ENCODE measurements at regions not wholly inside any gene's neighbourhood (a gene's known extent, or its start where the extent isn't known, plus 50 kb on each side); places are given as distances from the start of the nearest gene placed in this dataset.
"Not testable (repeated sequence)": the region's sequence is repeated elsewhere in the genome, so short reads cannot be mapped to it uniquely, and the experiment has no call there.

DNA sequence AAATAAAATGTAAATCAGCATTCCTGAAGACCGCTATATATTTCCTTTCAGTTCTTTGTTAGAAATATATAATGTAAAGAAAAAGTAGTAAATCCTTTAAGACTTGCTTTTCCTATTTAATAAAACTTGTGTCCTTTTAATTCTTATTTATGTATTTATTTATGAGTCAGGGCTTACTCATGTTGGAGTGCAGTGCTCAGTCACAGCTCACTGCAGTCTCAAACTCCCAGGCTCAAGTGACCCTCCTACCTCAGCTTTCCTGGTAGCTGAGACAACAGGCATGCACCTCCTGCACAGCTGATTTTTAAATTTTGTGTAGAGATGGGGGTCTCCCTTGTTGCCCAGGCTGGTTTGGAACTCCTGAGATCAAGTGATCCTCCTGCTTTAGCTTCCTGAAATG, 724.5 kb downstream of the ANKRD7 start:
- DNase-seq (ENCODE audit: low read depth, low spot score) (no peak), FAIRE-seq (no peak), ATAC-seq (no peak)
- Histone ChIP-seq H3K4me3 (no peak overlapping the region), H3K9ac (ENCODE audit: control insufficient read depth, insufficient read depth, low read length) (no peak overlapping the region), H3K27ac (ENCODE audit: control insufficient read depth, insufficient read depth) (no peak overlapping the region), H3K4me1 (ENCODE audit: control insufficient read depth, insufficient read depth, low read length) (no peaks in the 10 kb centered on the region), H3K4me2 (ENCODE audit: control insufficient read depth, insufficient read depth) (no peak overlapping the region), H3K27me3 (replicated peaks in 1 of 2; ENCODE audit: control insufficient read depth in 2 of 2, insufficient read depth in 2 of 2, low read length in 1 of 2) (no peaks in the 10 kb centered on the region), H2AFZ (ENCODE audit: control insufficient read depth, low read depth, low read length) (no peak overlapping the region), H3K36me3 (ENCODE audit: control insufficient read depth in 2 of 2, insufficient read depth in 2 of 2, low read length in 1 of 2) (no peaks in the 10 kb centered on the region), H4K20me1 (ENCODE audit: control insufficient read depth, insufficient read depth) (no peaks in the 10 kb centered on the region), H3K9me3 (replicated peaks; ENCODE audit: control insufficient read depth, insufficient read depth, low read length) (no peaks in the 10 kb centered on the region), H3K79me2 (ENCODE audit: control insufficient read depth, insufficient read depth, low read length) (no peaks in the 10 kb centered on the region)
- CTCF ChIA-PET: no interaction called here
- in situ Hi-C loops (cut with MboI) (no loop called here), intact Hi-C loops (cut with micrococcal nuclease; ENCODE audit: unreplicated experiment) (no loop called here)
- no peak for TF ChIP-seq BMI1 (IDR thresholded peaks at IDR 0.05; ENCODE audit: borderline replicate concordance)
- no peak for TF ChIP-seq ZNF217 (IDR thresholded peaks at IDR 0.05)
- TF ChIP-seq MYB (IDR thresholded peaks at IDR 0.05; ENCODE audit: borderline replicate concordance, low read depth, low read length): no peak
- no peak for TF ChIP-seq EGR1 (IDR thresholded peaks at IDR 0.05; ENCODE audit: borderline replicate concordance in 1 of 2, low read depth in 2 of 2, low read length in 2 of 2)
- no peak for TF ChIP-seq ASH2L (IDR thresholded peaks at IDR 0.05; ENCODE audit: borderline replicate concordance, low read depth)
- TF ChIP-seq ZNF384 (IDR thresholded peaks at IDR 0.05; ENCODE audit: borderline replicate concordance, low read depth, low read length): no peak
- no peak for TF ChIP-seq MEF2A (IDR thresholded peaks at IDR 0.05; ENCODE audit: insufficient read depth, low read depth, low read length)
- no peak for TF ChIP-seq SP1 (IDR thresholded peaks at IDR 0.05; ENCODE audit: low read depth, low read length)
- TF ChIP-seq FOXK2 (IDR thresholded peaks at IDR 0.05): no peak
- BruUV-seq (replicated peaks): no TSS peak
- POLR2A ChIA-PET: no interaction called here
- 0% methylated on average over 1 of the region's 1 CpG for WGBS (ENCODE audit: insufficient coverage, insufficient replicate concordance, low lambda C conversion rate, missing lambda C conversion rate)
- RAD21 ChIA-PET (ENCODE audit: unreplicated experiment): no interaction called here
- SMC1A ChIA-PET (ENCODE audit: uncharacterized antibody, unreplicated experiment): interaction anchor here (0.7 kb wide), 1 partner anchor 228 kb away, joined by 3 read pairs; no protein-coding TSS in a partner anchor

DNA sequence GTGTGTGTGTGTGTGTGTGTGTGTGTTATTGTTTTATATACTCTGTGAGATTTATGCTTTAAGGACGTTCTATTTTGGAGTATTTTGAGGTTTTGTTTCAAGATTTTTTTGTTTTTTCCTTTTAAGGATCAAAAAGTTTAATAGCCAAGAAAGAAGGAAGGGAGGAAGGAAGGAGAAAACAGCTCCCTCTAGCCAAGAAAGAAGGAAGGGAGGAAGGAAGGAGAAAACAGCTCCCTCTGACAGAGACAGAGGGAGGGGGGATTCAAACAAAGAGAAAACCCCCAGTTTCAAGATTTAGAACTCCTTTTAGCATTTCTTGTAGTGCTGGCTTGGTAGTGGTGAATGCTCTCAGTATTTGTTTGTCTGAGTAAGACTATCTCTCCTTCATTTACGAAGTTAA, 731.8 kb downstream of the ANKRD7 start:
- H3K4me2 ChIP-seq (ENCODE audit: control insufficient read depth, insufficient read depth); H3K9ac ChIP-seq (ENCODE audit: control insufficient read depth, insufficient read depth, low read length); ATAC-seq; H3K36me3 ChIP-seq (ENCODE audit: control insufficient read depth in 2 of 2, insufficient read depth in 2 of 2, low read length in 1 of 2); H2AFZ ChIP-seq (ENCODE audit: control insufficient read depth, low read depth, low read length); FAIRE-seq; H3K4me3 ChIP-seq; H3K27ac ChIP-seq (ENCODE audit: control insufficient read depth, insufficient read depth); DNase-seq (ENCODE audit: low read depth, low spot score); H3K27me3 ChIP-seq (replicated peaks in 1 of 2; ENCODE audit: control insufficient read depth in 2 of 2, insufficient read depth in 2 of 2, low read length in 1 of 2); H4K20me1 ChIP-seq (ENCODE audit: control insufficient read depth, insufficient read depth); SMC1A ChIA-PET (ENCODE audit: uncharacterized antibody, unreplicated experiment); BruUV-seq (replicated peaks); in situ Hi-C loops (cut with MboI); H3K4me1 ChIP-seq (ENCODE audit: control insufficient read depth, insufficient read depth, low read length); H3K79me2 ChIP-seq (ENCODE audit: control insufficient read depth, insufficient read depth, low read length); intact Hi-C loops (cut with micrococcal nuclease; ENCODE audit: unreplicated experiment); RAD21 ChIA-PET (ENCODE audit: unreplicated experiment); H3K9me3 ChIP-seq (replicated peaks; ENCODE audit: control insufficient read depth, insufficient read depth, low read length); CTCF ChIA-PET: not testable (repeated sequence)
- WGBS (ENCODE audit: insufficient coverage, insufficient replicate concordance, low lambda C conversion rate, missing lambda C conversion rate): 0% methylated on average over 2 of the region's 2 CpGs
- POLR2A ChIA-PET: interaction anchor here (0.6 to 0.7 kb wide), 2 partner anchors 13 to 21 kb away, joined by 4 read pairs; no protein-coding TSS in a partner anchor
